SHP77 treated with DMSO at 0.1 percent for 48 hours (cell line): ENCODE measurements at regions not wholly inside any gene's neighbourhood (a gene's known extent, or its start where the extent isn't known, plus 50 kb on each side); places are given as distances from the start of the nearest gene placed in this dataset.
"Not testable (repeated sequence)": the region's sequence is repeated elsewhere in the genome, so short reads cannot be mapped to it uniquely, and the experiment has no call there.

Experiments
- DNase-seq: peaks from one replicate; lab custom pipeline; 2025; lab: John Stamatoyannopoulos, UW

- no peak for DNase-seq
Observed at GRCh38 chr7:119123326-119123725, 898.8 kb downstream of the ANKRD7 start.

DNA sequence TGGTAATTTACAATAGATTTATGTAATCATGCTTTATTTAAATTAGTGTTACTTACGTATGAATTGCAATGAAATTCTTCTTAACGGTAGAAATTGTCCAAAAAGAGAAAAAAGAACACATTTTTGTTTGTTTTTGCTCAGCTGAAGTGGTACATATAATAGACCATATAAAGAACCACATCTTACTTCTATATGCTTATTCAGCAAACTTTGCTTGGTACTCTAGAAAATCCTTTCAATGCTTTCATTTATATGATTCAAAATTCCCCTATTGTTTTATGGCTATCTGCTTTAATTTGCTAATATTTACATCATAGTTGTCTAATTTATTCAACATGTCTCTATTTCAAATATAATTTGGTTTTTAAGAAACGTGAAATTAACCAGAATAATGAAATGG, 903.2 kb downstream of the ANKRD7 start:
- no peak for DNase-seq

- DNase-seq: no peak
Observed at GRCh38 chr7:119132436-119132835, 907.9 kb downstream of the ANKRD7 start.

DNA sequence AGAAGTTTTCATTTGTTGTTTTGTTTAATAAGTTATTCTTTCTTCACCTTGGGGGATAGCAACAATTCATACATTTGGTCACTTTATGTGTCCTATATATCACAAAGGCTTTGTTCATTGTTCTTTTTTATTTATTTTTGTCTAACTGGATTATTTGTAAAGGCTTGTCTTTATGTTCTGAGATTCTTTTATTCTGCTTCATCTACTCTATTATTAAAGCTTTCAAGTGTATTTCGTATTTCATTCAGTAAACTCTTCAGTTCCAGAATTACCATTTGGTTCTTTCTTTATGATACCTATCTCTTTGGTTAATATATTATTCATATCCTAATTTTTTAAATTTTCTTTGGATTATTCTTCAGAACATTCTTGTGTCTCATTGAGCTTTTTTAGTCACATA, 942.9 kb downstream of the ANKRD7 start:
- no peak for DNase-seq

DNA sequence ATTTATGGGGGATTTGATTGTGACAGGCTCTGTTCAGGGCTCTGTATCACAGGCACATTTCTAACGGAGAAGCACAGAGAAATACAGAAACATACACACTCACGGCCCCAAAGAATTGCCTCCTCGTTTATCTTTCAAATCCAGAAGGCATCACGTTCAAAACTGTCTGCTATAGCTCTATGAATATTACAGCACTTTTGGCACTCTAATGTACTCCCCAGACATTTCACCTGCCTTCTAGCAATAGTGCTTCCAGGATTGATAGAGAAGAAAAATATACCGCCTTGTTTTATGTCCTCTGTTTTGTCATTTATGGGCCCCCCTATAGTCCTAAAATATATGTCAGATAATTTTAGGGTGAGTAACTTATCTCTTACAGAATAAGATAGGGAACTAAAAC, 947.5 kb downstream of the ANKRD7 start:
- no peak for DNase-seq

DNA sequence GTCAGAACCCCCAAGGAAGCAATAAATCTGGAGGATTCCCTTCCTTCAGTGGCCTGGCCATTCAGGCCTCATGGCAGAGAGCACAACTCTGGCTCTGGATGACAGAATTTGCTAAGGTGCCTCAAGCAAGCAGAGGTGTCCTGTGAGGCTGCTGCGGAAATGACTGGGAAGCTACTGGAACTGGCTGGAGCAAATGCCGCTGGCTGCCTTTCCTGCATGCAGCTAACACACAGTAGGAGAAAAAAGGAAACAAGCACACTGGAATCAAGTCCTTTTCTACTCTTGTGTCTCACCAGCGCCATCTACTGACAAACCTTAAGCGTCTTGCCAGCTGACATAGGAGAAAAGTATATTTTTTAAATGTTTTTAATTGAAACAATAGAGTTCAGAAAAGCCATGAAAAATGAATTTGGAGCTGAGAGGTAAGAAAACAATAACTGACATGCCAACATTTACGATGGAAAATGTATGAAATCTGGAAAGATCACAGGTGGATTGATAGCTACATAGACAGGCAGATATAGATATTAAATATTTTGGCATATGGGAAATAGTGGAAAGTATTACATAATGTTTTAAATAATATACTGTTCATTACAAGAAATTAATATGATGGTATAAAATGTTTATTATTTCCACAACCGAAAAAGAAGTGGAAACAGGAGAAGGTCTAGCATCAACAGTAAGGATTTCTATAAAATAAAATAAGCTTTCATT, 951.6 kb downstream of the ANKRD7 start:
- DNase-seq: peak; percentile 40

- DNase-seq: no peak
Observed at GRCh38 chr7:119177863-119178262, 953.4 kb downstream of the ANKRD7 start.

DNA sequence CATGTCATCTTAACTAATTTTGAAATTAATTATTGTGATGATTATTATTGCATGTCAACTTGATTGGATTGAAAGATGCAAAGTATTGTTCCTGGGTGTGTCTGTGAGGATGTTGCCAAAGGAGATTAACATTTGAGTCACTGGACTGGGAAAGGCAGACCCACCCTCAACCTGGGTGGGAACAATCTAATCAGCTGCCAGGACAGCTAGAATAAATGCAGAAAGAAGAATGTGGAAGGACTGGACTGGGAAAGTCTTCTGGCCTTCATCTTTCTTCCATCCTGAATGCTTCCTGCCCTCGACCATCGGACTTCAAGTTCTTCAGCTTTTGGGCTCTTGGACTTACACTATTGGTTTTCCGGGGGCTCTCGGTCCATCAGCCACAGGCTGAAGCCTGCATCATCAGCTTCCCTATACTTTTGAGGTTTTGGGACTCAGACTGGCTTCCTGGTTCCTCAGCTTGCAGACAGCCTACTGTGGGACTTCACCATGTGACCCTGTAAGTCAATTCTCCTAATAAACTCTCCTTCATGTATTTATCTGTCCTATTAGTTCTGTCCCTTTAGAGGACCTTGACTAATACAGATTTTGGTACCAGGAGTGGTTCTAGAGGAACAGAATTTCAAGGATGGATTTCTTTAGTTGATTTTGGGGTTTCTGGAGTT, 959.8 kb downstream of the ANKRD7 start:
- no peak for DNase-seq

DNA sequence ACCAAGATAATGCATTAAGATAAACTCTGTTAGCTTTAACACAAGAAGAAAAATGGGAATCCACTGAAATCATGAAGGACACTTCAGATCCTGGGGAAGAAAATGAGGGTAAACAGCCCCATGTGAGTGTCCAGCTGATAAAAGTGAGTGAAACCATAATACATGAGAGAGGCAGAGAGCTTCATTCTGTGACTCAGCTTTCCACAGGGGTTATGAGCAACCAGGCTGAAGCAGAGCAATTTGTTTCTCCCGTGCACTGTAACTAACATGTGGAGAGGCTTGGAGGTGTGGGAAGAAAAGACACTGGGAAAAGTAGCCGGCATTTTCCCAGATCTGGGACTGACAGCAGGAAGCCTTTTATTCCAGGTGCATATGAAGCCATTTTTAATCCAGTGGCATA, 971.7 kb downstream of the ANKRD7 start:
- DNase-seq: no peak

- no peak for DNase-seq
Observed at GRCh38 chr7:119197172-119197876, 972.8 kb downstream of the ANKRD7 start.

GRCh38 chr7:119197877-119198527, 973.5 kb downstream of the ANKRD7 start:
- peak; percentile 60 for DNase-seq

GRCh38 chr7:119219663-119220062, 995.2 kb downstream of the ANKRD7 start:
- no peak for DNase-seq

DNA sequence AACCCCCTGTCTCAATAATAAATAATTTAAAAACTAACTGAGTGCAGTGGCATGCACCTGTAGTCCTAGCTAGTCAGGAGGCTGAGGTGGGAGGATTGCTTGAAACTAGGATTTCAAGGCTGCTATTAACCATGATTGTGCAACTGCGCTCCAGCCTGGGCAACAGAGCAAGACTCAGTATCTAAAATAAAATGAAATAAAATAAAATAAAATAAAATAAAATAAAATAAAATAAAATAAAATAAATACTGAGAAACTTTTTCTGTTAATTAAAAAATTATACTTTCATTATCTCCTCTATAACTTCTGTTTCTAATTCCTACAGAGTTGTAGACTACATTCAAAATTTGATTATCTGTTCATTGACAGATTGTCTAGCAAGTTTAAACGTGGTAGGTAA, 999.4 kb downstream of the ANKRD7 start:
- DNase-seq: no peak

DNA sequence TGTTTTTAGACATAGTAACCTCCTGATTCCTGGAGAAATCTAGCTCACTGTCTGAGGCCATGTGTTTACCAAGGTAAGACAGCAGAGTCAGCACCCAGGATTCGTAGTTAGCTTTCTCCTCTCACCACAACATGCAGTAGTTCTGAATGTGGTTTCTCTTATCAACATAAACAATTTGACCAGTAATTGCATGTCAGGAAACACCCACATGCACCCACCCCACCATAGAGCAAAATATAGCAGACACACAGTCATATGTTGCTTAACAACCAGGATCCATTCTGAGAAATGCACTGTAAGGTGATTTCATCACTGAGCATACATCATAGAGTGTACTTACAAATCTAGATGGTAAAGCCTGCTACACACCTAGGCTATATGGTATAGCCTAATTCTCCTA, 1004.0 kb downstream of the ANKRD7 start:
- DNase-seq: no peak

GRCh38 chr7:119232091-119232490, 1007.6 kb downstream of the ANKRD7 start:
- DNase-seq: no peak

DNA sequence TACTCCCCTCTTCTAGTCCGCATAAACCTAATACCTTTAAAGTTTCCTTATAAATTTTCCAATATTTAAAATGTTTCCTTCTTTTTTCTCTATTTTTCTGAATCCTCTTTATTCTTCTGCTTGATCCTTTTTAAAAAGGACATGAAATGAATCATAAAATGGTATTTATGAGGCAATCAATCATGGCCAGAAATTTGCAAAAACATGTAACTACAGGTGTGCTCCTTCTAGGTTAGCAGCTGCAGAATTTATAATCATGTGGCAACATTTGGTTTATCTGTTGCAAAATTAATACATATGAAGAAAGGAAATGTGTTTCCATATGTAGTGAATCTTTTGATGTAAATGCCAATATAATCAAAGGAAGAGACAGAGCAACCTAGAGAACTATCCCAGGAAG, 1008.5 kb downstream of the ANKRD7 start:
- no peak for DNase-seq

DNA sequence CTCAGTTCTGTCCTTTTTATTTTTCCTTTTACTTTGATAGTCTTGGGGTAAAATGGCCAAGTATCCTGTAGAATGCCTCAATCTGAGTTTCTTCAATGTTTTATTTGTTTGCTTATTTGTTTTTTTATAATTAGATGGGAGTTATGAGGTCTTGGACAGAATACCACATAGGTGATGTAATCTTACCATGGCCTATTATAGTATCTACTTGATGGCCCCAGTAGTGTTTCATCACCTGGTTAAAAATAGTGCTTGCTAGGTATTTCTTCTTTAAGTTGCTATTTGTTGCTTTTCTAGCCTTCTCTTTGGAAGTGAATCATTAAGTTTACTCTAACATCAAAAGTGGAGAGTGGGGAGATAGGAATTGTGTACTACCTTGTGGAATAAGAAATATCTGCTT, 1020.0 kb upstream of the KCND2 start:
- no peak for DNase-seq

DNA sequence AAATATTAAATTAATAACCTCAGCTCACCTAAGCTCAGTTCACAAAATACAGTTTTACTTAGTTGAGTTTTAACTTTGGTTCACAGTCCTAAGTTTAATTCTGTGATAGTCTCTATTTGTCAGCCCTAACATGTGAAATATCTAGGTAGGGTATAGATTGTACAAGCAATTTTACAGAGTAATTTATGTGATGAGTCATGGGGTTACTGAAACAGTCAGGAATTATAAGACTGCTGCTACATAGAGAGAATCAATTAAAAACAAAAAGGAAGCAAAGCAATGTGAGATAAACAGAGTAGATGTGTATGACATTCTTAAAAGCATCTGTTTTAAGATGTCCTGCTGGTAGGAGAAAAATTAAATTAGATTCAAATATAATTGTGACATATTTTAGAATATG, 1018.2 kb upstream of the KCND2 start:
- DNase-seq: no peak

DNA sequence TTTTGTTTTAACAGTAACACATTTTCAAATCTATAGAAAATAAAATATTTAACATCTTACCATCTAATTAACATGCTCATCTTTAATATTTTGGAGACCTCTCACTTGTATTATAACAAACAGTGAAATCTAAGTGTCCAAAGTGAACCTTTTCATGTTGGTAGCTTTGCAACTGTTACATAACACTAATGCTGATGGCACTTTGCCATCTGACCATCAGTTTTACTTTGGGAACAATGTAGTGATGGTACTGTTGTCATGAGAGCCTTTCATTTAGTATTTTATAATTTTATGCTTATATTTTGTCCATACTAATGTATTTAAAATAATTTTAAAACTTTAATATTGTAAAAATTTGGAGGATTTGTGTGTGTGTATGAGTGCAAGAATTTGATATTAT, 1017.0 kb upstream of the KCND2 start:
- DNase-seq: peak; percentile 16

DNA sequence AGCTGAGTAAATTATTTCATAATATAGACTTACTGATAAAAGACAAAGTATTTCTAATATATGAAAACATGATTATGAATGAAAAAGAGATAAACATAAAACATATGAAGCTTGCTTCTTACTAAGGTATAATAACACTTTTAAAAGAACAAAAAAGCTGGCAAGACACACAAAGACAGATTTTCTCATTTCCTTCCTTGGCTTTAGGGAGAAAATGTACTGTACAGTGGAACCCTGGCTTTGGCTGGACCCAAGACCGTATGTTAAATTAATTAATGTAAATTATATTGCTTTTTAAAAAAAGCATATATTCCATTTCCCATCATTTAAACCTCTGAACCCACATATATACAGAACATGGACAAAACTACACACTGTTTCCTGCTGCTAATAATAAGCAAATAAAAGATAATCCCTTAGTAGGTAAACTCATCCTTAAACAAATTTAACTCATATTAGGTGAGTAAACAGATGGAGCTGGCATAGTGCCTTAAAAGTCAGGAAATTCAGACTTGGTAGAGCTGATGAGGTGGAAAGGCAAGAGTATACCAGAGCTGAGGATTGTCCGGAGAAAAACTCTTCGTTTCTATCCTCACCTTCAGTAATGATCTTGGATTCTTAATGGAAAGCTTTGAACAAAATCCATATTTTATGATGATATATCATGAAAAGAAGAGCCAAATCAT, 1016.4 kb upstream of the KCND2 start:
- DNase-seq: peak; percentile 9

DNA sequence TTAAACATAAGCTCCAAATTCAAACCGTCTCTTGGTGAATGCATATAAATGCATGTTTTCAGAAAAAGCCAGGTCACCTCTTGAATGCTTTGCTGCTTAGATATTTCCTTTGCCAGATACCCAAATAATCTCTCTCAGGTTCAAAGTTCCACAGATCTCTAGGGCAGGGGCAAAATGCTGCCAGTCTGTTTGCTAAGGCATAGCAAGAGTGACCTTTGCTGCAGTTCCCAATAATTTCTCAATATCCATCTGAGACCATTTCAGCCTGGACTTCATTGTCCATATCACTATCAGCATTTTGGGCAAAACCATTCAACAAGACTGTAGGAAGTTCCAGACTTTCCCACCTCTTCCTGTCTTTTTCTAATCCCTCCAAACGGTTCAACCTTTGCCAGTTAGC, 1006.2 kb upstream of the KCND2 start:
- not testable (repeated sequence) for DNase-seq

DNA sequence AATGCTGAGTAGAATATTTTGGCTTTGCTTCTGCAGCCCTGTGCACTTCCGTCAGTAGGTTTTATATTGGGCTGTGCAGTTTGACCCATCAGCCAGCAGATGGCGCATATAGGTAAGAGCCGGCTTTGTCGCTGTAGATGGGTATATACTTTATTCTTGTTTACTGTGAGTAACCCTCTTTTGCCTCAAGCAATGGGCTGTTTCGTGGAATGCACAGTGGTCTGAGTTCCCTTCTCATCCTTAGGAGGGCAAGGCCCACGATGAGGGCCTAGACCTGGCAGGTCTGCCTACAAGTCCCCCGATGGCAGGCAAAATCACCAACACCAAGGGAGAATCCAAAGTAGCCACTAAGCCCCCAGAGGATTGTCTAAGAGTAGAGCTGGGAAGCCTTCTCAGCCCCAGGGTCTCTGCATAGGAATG, 1002.9 kb upstream of the KCND2 start:
- DNase-seq: peak; percentile 48
